GM19238 (cell line): ENCODE measurements at regions not wholly inside any gene's neighbourhood (a gene's known extent, or its start where the extent isn't known, plus 50 kb on each side); places are given as distances from the start of the nearest gene placed in this dataset.

Experiments
- DNase-seq: peaks from one replicate; pipeline ENCODE4 v3.0.0; 2011; ENCODE audit warnings: low spot score; ENCODE audit not compliant: insufficient read length

DNA sequence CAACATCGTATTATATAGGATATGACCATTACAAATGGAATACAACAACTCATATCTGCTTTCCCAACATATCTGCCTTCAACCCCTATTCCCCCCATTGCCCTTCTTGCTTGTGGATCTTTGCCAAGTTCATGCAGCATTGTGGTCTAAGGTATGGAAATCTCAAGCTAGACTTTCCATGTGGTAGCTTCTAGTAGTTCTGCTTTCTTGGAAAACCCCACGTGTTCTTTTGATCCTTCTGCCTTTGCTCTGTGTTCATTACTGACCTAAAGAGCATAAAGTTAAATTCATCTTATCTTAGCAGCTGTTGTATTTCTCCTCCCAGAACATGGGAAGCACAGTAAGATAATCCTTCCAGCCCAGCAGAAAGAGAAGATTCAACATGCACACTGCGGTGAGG, 202.0 kb upstream of the SALL1 start:
- no peak for DNase-seq

DNA sequence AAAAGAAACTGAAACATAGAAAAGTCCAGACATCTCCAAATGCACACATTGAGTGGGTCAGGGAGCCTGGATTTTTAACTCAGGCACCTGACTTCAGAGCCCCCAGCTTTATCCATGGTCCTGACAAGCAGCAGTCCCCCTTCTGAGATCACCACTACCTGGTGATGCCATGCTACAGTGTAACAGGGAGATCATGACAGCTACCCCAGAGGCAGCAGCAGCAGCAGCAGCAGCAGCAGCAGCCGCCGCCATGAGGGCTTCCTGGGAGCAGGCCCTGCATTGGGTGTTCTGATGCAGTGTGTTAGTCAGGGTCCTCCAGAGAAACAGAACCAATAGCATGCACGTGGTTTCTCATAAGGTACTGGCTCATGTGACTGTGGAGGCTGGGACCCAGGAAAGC, 198.6 kb upstream of the SALL1 start:
- DNase-seq: no peak

DNA sequence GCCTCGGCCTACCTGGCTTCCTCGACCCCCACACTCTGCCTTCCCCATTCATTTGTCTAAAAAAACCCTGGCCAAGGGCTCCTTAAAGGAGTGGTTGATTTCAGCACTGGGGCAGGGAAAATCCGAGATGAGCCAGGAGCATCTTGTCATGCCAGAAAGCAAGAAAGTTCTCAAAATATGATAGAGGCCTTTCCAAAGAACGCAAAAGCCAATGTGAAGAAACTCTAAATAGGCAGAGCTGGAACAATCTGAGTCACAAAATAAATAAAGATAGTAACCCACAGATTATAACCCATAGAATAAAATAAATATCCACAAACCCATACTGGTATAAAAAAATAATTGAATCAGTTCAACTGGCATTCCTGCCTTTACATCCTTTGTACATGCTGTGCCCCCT, 192.3 kb upstream of the SALL1 start:
- DNase-seq: no peak

DNA sequence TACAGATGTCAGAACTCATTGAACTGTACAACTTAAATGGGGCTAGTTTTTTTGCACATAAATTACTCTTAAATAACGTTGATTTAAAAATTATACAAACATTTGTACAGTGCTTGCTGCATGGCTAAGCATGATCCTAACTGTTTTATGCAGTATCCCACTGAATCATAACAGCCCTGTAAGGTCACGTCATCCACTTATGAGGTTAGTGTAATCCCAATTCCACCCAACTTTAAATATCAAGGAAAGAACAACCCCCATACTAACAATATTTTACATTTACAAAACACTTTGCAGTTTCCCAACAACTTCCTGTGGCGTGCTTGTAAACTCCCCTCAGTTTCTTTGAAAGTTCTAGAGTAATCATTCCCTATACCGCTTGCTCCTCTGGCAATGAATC, 190.1 kb upstream of the SALL1 start:
- no peak for DNase-seq

- no peak for DNase-seq
Measured at GRCh38 chr16:51337662-51338061, 186.6 kb upstream of the SALL1 start.

DNA sequence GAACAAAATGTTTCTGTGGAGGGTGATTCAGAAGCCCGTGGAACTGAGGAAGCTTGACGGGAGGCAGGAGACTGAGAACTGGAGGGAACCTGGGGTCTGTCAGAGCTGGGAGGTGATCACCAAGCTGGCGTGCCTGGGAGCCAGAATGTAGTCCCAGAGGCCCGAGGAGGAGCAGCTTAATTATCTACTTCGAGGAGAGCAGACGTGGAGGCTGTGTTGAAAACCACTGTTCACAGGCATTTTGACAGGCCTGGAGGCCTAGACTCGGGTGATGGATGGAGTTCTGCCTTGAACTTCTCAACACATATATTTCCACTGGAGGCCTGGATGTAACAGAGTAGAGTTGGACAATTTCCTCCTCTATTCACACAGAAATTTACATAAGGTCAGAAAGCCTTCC, 177.7 kb upstream of the SALL1 start:
- DNase-seq: no peak

DNA sequence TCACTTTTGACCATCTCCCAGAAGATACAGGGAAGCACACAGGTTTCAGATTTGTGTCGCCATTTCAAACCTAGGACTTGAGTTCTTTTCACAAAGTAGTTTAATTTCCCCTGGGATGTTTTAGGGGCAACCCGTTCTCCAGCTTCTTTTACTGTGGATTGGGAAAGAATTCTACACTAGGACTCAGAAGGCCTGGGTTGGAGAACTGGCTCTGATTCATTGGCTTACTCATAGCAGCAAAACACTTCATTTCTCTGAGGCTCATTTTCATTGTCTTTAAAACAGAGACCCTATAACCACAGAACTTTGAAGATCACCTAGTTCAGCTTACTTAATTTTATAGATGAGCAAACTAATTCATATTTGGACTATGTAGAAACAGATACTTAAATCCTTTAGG, 175.9 kb upstream of the SALL1 start:
- no peak for DNase-seq

- no peak for DNase-seq
Measured at GRCh38 chr16:51326131-51326856, 175.2 kb upstream of the SALL1 start.

DNA sequence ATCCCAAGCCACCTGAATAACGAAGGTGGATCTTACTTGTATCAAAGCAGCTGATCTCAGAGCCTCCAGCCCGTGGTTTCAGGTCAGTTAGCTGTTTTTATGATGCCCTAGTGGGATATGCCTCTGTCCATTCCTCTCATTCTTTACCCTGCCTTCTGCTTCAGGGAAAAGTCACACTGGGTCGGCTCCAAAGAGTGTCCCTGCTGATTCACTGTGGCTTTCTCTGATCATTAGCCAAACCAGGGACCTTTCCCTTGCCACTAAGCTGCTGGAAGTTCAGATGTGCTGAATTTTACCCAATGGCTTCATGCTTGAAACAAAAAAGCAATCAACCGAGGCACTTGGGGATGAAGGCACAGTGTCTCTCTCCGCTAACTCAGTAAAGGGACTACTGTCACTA, 170.2 kb upstream of the SALL1 start:
- no peak for DNase-seq

DNA sequence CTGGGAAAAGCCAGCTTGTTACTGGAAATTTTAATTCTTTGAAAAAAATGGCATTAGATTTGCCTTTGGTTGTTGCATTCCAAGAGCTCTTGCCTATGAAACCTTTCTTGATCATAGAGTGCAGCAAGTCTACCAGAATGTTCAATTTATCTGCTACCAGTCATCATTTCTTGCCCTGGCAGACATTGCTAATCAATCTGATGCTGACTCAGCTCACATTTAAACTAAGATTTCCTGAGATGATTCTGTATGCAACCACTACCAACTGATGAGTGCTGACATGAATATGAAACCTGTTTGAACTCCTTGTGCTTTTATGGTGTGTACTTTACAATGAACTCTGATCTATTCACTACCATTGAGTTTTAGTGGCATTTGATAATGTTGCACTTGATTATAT, 166.5 kb upstream of the SALL1 start:
- no peak for DNase-seq

DNA sequence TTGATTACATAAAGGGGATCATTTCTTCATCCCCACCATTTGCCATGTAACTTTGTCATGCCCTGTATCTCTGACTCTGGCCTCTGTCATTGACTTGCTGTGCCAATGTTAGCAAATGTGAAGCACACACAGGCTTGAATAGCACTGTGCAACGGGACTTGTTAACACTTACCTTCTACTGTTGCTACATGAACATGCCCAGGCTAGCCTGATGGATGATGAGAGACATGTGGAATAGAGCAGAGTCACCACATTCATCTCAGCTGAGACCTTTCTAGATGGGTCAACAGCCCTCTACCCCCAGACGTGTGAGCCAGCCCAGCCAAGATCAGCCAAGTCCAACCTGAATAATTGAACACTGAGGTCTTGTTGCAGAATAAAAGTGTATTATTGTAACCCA, 162.1 kb upstream of the SALL1 start:
- DNase-seq: no peak

- DNase-seq: no peak
Measured at GRCh38 chr16:51312363-51313150, 161.5 kb upstream of the SALL1 start.

DNA sequence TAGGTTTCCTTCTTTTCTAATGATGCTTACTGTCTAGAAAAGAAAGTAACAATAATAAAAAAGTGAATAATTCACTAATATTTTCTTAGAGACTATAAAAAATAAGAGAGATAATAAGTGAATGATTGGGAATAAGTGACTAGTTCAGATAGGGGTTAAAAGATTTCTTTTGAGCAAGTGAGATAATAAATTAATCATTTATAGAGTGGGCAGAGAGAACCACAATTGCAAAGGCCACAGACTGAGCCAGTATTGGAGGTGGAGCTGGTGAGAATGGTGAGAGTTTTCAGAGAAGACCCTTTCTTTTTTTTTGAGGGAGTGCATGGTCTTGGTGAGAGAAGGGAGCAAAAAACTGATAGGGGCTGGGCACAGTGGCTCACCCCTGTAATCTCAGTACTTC, 159.1 kb upstream of the SALL1 start:
- no peak for DNase-seq

- no peak for DNase-seq
Measured at GRCh38 chr16:51306886-51307595, 156.0 kb upstream of the SALL1 start.

GRCh38 chr16:51306116-51306515, 155.0 kb upstream of the SALL1 start:
- no peak for DNase-seq

- DNase-seq: no peak
Measured at GRCh38 chr16:51305337-51305736, 154.3 kb upstream of the SALL1 start.

GRCh38 chr16:51302042-51302441, 151.0 kb upstream of the SALL1 start:
- DNase-seq: no peak

DNA sequence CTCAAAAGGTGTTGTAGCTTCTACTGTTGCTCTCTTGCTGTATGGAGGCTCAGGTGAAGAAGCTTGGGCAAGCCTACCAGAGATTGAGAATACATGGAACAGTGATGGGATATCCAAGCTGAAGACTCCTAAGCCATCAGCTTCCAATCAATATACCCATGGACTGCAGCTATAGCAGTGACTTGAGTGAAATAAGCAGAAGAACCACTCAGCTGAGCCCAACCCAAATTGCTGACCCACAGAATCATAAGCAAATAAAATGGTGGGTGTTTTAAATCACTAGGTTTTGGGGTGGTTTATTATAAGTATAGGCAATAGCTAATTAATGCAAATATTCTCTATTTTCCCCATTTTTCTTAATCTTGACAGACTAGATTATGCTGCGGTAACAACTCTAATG, 147.7 kb upstream of the SALL1 start:
- no peak for DNase-seq

DNA sequence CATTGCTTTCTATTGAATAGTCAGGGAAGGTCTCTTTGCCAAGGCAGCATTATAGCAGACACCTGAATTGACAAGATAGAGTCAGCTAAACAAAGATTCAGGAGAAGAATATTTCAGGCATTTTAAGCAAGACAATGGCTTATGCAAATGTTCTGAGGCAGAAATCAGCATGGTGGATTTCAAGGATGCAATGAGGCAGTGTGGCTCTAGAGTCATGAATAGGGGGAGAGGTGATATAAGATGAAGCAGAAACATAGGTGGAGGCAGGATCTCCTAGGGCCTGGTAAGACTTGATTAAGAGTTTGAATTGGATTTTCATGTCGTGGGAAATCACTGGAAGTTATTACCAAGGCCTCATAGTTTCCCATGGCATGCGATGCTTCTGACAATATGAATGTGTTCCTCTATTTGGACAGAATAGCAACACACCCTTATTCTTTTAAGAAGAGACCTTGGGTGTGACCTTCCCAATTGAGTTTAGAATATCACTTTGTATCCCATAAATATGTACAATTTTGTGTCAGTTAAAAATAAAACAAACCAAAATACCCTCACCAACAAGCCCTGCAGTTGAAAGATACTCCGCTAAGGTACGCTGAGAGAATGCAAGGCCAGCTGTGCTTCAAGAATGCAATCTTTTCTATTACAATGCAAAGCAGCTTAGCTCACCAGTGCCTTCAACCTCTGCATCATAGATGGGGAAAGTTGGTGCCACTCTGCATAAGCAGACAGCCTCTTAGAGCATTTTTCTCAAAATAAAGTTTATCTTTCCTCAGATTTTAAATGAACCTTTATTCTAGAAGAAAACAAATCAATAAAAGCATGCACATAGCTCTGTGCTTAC, 139.6 kb upstream of the SALL1 start:
- DNase-seq: no peak

GRCh38 chr16:51289336-51289735, 138.3 kb upstream of the SALL1 start:
- DNase-seq: no peak

GRCh38 chr16:51287121-51287755, 136.2 kb upstream of the SALL1 start:
- no peak for DNase-seq
